GM21360 (cell line): ENCODE measurements at regions not wholly inside any gene's neighbourhood (a gene's known extent, or its start where the extent isn't known, plus 50 kb on each side); places are given as distances from the start of the nearest gene placed in this dataset.
"Not testable (repeated sequence)": the region's sequence is repeated elsewhere in the genome, so short reads cannot be mapped to it uniquely, and the experiment has no call there.

Experiments
- ATAC-seq: cut with Tn5 transposase; IDR thresholded peaks from one replicate; pipeline ENCODE4 v1.9.1; 2021; ENCODE audit warnings: mild to moderate bottlenecking, moderate library complexity; ENCODE audit not compliant: unreplicated experiment

GRCh38 chr9:107805201-107805600, 315.6 kb upstream of the KLF4 start:
- ATAC-seq, result no peak

DNA sequence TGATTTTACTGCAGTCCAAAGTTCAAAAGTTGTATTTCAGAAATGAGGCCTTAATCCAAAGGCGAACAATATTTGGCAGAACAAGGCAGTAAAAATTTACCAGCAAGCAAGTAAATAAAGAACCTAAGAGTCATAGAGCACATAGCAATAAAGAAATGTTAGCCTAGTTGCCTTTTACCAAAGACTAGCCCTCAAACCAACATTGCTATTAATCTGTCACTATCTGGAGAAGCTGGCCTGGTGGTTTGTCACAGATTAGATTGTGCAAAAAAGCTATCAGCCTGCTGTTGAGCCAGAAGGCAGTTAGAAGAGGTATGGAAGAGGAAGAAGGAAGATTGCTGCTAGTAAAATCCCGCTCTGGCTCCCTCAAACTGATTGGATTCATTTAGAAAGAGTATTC, 304.7 kb upstream of the KLF4 start:
- ATAC-seq, result no peak

DNA sequence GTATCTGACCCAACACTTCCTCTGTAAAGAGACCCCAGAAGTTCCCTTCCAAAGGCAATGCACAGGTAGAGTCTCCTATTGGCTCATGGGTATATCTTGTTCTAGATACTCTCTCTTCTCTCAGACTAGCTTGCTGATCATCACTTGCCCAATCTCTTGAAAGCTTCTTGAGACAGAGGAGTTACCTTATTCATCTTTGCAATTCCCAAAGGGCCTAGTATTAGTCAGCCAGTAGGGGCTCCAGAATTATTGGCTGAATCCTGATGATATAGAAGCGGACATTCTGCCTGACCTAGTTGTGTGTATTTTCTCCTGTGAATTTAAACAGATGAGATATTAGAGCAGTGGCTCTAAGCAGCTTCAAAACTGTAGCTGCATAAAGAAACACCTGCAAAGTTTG, 304.0 kb upstream of the KLF4 start:
- no peak for ATAC-seq

DNA sequence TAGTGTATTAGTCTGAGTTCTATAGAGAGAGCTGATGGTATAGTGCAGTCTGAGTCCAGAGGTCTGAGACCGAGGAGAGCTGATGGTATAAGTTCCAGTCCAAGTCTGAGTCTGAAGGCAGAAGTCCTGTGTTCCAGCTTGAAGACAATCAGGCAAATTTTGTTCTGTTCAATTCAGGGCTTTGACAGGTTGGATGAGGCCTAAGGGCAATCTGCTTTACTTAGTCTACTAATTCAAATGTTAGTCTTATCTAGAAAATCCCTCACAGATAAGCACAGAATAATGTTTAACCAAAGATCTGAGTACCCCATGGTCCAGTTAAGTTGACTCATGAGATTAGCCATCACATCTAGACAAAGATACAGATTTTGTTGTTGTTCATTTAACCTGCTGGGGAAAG, 303.0 kb upstream of the KLF4 start:
- no peak for ATAC-seq

- ATAC-seq, result no peak
Measured at GRCh38 chr9:107792006-107792405, 302.4 kb upstream of the KLF4 start.

DNA sequence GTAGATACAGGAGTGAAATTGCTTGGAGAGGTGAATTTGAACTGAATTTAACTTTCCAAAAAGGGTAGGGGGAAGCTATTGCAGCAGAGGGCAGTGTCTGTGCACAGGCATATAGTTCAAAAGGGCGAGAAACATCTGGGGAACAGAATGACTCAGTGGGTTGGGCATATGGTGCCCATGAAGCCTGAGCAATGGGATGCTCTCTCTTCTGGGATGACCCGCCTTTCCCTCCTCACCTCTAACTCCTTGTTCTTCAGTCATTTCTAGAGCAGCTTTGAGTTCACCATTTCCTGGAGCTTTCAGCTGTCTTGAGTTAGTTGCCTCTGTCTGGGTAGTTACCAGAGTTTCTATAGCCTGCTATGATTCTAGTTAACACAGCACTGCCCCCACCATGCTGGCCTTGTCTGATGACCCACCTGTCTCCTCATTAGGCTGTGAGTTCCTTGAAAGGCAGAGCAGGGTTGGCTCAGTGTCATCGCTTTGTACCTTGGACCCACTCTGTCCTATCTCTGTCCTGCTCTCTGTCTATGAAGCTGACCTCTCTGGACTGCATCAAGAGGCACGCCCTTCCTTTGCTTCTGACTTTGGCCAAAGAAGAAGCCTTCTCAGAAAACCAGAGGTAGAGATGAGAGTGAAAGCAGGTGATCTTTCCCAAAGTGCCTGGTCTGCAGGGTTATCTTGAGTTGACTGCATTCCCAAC, 299.6 kb upstream of the KLF4 start:
- no peak for ATAC-seq

GRCh38 chr9:107786561-107786960, 297.0 kb upstream of the KLF4 start:
- ATAC-seq, result no peak

- ATAC-seq, result no peak
Measured at GRCh38 chr9:107784235-107784958, 294.8 kb upstream of the KLF4 start.

DNA sequence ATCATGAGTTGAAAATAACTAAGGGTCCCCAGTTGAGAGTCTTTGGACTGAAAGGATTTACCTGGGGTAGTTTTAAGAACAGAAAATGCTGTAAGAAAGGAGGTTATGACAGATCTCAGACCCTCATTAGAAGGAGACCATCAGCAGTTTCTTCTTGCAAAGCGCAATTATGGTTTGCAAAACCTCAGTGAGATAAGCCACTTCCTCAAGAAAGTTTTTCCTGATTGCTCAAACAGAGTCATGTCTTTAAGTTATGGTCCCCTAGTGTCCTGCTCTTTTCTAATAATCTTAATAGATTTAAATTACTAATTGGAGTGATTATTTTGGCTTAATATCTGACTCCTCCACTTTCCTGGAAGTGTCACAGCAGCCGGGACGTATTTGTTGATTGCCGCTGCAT, 293.2 kb upstream of the KLF4 start:
- ATAC-seq, result no peak

DNA sequence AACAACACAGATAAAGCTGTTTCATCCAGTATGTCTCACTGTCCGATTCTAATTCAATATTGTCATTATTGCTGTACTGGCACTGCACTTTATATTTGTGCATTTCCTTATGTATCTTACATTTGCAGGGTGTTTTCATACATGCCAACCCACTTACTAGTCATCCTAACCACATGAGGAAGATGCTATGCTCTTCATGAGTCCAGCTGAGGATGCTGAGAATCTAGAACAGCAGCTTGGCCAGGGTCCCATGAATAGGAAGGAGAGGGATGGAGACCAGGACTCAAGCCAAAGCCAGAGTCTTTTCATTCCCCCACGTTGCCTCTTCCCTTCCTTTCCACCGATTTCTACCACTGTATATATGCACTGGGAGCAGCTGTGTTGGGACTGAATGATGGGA, 292.8 kb upstream of the KLF4 start:
- no peak for ATAC-seq

GRCh38 chr9:107780960-107781359, 291.4 kb upstream of the KLF4 start:
- ATAC-seq, result no peak

- no peak for ATAC-seq
Measured at GRCh38 chr9:107779731-107780130, 290.2 kb upstream of the KLF4 start.

GRCh38 chr9:107778661-107779060, 289.1 kb upstream of the KLF4 start:
- no peak for ATAC-seq

- not testable (repeated sequence) for ATAC-seq
Measured at GRCh38 chr9:107774099-107774498, 284.5 kb upstream of the KLF4 start.

DNA sequence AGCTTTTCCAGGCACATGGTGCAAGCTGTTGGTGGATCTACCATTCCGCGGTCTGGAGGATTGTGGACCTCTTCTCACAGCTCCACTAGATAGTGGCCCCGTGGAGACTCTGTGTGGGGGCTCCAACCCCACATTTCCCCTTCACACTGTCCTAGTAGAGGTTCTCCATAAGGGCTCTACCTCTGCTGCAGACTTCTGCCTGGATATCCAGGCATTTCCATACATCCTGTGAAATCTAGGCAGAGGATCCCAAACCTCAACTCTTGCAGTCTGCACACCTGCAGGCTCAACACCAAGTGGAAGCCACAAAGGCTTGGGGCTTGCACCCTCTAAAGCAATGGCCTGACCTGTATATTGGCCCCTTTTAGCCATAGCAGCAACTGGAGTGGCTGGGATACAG, 283.4 kb upstream of the KLF4 start:
- ATAC-seq, result no peak

GRCh38 chr9:107770716-107771115, 281.1 kb upstream of the KLF4 start:
- ATAC-seq, result no peak

GRCh38 chr9:107768224-107768623, 278.7 kb upstream of the KLF4 start:
- ATAC-seq, result no peak

DNA sequence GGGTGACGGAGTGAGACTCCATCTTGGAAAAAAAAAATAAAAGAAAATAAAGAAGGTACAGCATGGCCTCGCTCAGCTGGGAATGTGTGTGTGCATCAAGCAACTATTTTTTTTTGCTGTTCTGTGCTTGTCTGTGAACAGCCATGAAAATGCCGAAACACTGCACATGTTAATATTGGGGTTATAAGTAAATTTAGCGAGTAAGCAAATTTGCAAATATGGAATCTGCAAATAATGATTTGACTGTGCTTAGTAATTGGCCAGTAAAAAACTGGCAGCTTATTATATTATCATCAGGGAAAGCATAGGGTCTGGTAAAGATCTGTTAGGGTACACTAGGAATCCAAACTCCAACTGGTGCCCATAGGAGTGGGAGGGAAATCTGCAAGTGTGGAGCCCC, 278.1 kb upstream of the KLF4 start:
- no peak for ATAC-seq

DNA sequence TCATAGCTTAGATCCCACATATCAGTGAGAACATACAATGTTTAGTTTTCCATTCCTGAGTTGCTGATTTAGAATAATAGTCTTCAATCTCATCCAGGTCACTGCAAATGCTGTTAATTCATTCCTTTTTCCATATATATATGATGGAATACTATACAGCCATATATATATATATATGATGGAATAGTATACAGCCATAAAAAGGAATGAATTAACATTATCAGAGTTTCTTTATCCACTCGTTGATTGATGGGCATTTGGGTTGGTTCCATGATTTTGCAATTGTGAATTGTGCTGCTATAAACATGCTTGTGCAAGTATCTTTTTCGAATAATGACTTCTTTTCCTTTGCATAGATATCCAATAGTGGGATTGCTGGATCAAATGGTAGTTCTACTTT, 273.9 kb upstream of the KLF4 start:
- not testable (repeated sequence) for ATAC-seq

DNA sequence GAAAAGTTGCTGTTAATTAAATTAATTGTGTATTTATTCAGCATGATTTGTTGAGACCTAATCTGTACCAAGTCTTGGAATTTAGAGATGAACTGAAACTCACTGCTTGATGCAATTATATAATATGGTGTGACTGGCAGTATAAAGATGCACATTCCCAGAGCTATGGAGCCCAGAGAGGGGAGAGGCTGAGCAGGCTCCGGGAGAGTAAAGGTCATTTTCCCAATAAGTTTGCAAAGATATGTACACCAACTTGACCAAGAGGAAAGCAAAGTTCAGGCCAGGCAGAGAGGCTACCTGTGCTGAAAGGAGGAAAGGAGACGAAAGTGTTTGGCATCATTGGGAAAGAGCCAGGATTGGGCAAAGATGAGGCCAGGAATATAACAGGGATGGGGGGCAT, 271.7 kb upstream of the KLF4 start:
- no peak for ATAC-seq

- no peak for ATAC-seq
Measured at GRCh38 chr9:107760469-107761242, 271.1 kb upstream of the KLF4 start.

GRCh38 chr9:107759823-107760166, 270.2 kb upstream of the KLF4 start:
- no peak for ATAC-seq
